ENCODE measurements at regions not wholly inside any gene's neighbourhood (a gene's known extent, or its start where the extent isn't known, plus 50 kb on each side); places are given as distances from the start of the nearest gene placed in this dataset.

DNA sequence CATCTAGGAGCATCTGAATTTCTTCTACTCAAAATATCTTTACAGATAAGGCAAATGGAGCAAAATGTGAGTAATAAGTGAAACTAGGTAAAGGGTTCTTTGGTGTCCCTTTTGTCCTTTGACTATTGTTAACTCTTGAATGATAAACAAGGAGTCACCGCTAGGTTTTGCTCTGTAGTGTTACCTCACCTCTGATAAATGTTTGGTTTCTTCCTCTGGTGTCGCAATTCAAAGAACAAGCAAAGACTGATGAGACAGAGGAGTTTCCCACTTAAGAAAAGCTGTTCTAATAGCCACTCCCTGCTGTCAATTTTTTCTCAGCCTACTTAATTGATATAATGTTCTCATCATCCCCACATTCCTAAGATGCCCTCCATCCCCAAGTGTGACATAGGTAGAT is 925.9 kb downstream of the IGSF11 start:
- H3K27ac ChIP-seq (ENCODE audit: low read length, poor library complexity, severe bottlenecking): no peak overlapping the region
- H3K9me3 ChIP-seq (ENCODE audit: control insufficient read depth, low read length): peaks cover 9% of the 10 kb centered on the region
- no peak for DNase-seq
- H2BK120ac ChIP-seq (ENCODE audit: low read depth, low read length): no peak overlapping the region
- H3K27me3 ChIP-seq (ENCODE audit: control insufficient read depth in 1 of 2, insufficient read depth in 1 of 2, low read length in 2 of 2): no peaks in the 10 kb centered on the region
- no peak overlapping the region for H3K18ac ChIP-seq (ENCODE audit: low read depth in 1 of 2, low read length in 2 of 2)
- H2AFZ ChIP-seq (ENCODE audit: low read depth, low read length): no peak overlapping the region
- no peak overlapping the region for H2AK5ac ChIP-seq (ENCODE audit: low read length, severe bottlenecking)
- H3K79me1 ChIP-seq (replicated peaks; ENCODE audit: low read length, poor library complexity, severe bottlenecking): no peaks in the 10 kb centered on the region
- H3K4ac ChIP-seq (ENCODE audit: low read depth in 1 of 2, low read length in 2 of 2): no peak overlapping the region
- H3K14ac ChIP-seq (ENCODE audit: low read length in 2 of 2): no peak overlapping the region
- H2BK15ac ChIP-seq (ENCODE audit: low read depth, poor library complexity, severe bottlenecking): no peak overlapping the region
- no peak overlapping the region for H3K4me2 ChIP-seq (ENCODE audit: low read length, poor library complexity, severe bottlenecking)
- H3K36me3 ChIP-seq (ENCODE audit: control insufficient read depth in 1 of 2, insufficient read depth in 2 of 2, low read depth in 1 of 2, low read length in 2 of 2): no peaks in the 10 kb centered on the region
- WGBS: 58% methylated on average over 2 of the region's 2 CpGs
- no peak overlapping the region for H4K8ac ChIP-seq (ENCODE audit: low read length)
- no peak overlapping the region for H2BK12ac ChIP-seq (ENCODE audit: low read length in 2 of 2)
- no peaks in the 10 kb centered on the region for H3K4me1 ChIP-seq (ENCODE audit: control insufficient read depth, insufficient read depth, low read depth, low read length)
- no peak overlapping the region for H4K91ac ChIP-seq (ENCODE audit: low read length)
- no peak overlapping the region for H3K9ac ChIP-seq (ENCODE audit: low read length)
- H2BK5ac ChIP-seq (ENCODE audit: low read depth, low read length, poor library complexity, severe bottlenecking): no peak overlapping the region
- no peak overlapping the region for H3K4me3 ChIP-seq (ENCODE audit: insufficient read depth in 1 of 2, low read depth in 1 of 2, low read length in 2 of 2)
- no peak overlapping the region for H3K23ac ChIP-seq (ENCODE audit: low read length in 2 of 2)

DNA sequence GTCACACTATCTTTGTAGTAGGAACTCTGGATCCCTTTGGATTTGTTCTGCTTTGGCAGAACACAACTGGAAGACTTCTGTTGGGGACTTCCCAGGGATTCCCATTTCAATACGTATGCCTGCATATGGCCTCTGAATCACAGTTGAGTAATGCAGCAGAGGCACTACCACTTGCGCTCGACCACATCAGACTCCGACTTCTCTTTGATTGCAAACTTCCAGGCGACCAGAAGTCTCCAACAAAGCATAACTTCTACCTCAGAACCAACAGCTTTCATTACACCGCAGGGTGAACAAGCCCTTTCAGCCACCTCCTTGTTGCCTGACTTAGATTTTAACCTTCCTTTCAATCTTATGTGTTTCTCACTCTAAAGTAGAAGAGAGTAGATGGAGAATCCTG is 924.4 kb downstream of the IGSF11 start:
- Histone ChIP-seq H4K8ac (ENCODE audit: low read length) (no peak overlapping the region), H3K9me3 (ENCODE audit: control insufficient read depth, low read length) (peaks cover 5% of the 10 kb centered on the region), H3K14ac (ENCODE audit: low read length in 2 of 2) (no peak overlapping the region)

DNA sequence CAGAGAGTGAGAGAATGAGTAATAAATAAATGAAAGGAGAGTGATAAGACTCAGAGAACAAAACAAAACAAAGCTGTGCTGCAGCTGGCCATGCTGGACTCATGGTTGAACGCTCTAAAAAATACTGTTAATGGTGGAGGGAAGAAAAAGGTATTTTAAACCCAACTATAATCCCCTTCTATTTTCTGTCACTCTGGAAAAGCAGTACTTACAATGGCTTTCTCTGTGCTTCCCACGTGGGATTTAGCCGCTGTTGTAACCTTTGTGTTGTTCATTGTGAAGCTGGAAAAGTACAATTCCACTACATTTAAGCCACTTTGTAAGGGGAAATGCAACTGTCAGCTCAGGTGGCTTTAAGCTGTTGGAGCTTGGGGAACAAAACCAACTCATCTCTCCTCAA is 917.7 kb downstream of the IGSF11 start:
- H2AFZ ChIP-seq (ENCODE audit: low read depth, low read length): no peak overlapping the region
- no peaks in the 10 kb centered on the region for H3K27me3 ChIP-seq (ENCODE audit: control insufficient read depth in 1 of 2, insufficient read depth in 1 of 2, low read length in 2 of 2)
- H3K79me1 ChIP-seq (replicated peaks; ENCODE audit: low read length, poor library complexity, severe bottlenecking): no peaks in the 10 kb centered on the region
- no peak overlapping the region for H2BK15ac ChIP-seq (ENCODE audit: low read depth, poor library complexity, severe bottlenecking)
- no peak overlapping the region for H2BK12ac ChIP-seq (ENCODE audit: low read length in 2 of 2)
- no peak overlapping the region for H3K14ac ChIP-seq (ENCODE audit: low read length in 2 of 2)
- DNase-seq: no peak
- 50% methylated on average over 2 of the region's 3 CpGs for WGBS
- H3K4me2 ChIP-seq (ENCODE audit: low read length, poor library complexity, severe bottlenecking): no peak overlapping the region
- no peak overlapping the region for H4K8ac ChIP-seq (ENCODE audit: low read length)
- peaks cover 5% of the 10 kb centered on the region for H3K9me3 ChIP-seq (ENCODE audit: control insufficient read depth, low read length)
- no peak overlapping the region for H3K9ac ChIP-seq (ENCODE audit: low read length)
- no peak overlapping the region for H3K4ac ChIP-seq (ENCODE audit: low read depth in 1 of 2, low read length in 2 of 2)
- no peaks in the 10 kb centered on the region for H3K4me1 ChIP-seq (ENCODE audit: control insufficient read depth, insufficient read depth, low read depth, low read length)
- no peak overlapping the region for H3K18ac ChIP-seq (ENCODE audit: low read depth in 1 of 2, low read length in 2 of 2)
- no peak overlapping the region for H2BK120ac ChIP-seq (ENCODE audit: low read depth, low read length)
- H3K27ac ChIP-seq (ENCODE audit: low read length, poor library complexity, severe bottlenecking): no peak overlapping the region
- no peaks in the 10 kb centered on the region for H3K36me3 ChIP-seq (ENCODE audit: control insufficient read depth in 1 of 2, insufficient read depth in 2 of 2, low read depth in 1 of 2, low read length in 2 of 2)
- H3K4me3 ChIP-seq (ENCODE audit: insufficient read depth in 1 of 2, low read depth in 1 of 2, low read length in 2 of 2): no peak overlapping the region
- H4K91ac ChIP-seq (ENCODE audit: low read length): no peak overlapping the region
- H2AK5ac ChIP-seq (ENCODE audit: low read length, severe bottlenecking): no peak overlapping the region
- H2BK5ac ChIP-seq (ENCODE audit: low read depth, low read length, poor library complexity, severe bottlenecking): no peak overlapping the region
- H3K23ac ChIP-seq (ENCODE audit: low read length in 2 of 2): no peak overlapping the region

More for the DNA sequence above, 924.4 kb downstream of the IGSF11 start:
- H2BK5ac ChIP-seq (ENCODE audit: low read depth, low read length, poor library complexity, severe bottlenecking): no peak overlapping the region
- H2BK12ac ChIP-seq (ENCODE audit: low read length in 2 of 2): no peak overlapping the region
- H3K4ac ChIP-seq (ENCODE audit: low read depth in 1 of 2, low read length in 2 of 2): no peak overlapping the region
- H3K9ac ChIP-seq (ENCODE audit: low read length): no peak overlapping the region
- H3K27me3 ChIP-seq (ENCODE audit: control insufficient read depth in 1 of 2, insufficient read depth in 1 of 2, low read length in 2 of 2): no peaks in the 10 kb centered on the region
- H2BK15ac ChIP-seq (ENCODE audit: low read depth, poor library complexity, severe bottlenecking): no peak overlapping the region
- H3K79me1 ChIP-seq (replicated peaks; ENCODE audit: low read length, poor library complexity, severe bottlenecking): no peaks in the 10 kb centered on the region
- no peak overlapping the region for H3K23ac ChIP-seq (ENCODE audit: low read length in 2 of 2)
- no peak overlapping the region for H2AFZ ChIP-seq (ENCODE audit: low read depth, low read length)
- no peak overlapping the region for H3K18ac ChIP-seq (ENCODE audit: low read depth in 1 of 2, low read length in 2 of 2)
- H2BK120ac ChIP-seq (ENCODE audit: low read depth, low read length): no peak overlapping the region
- no peaks in the 10 kb centered on the region for H3K4me1 ChIP-seq (ENCODE audit: control insufficient read depth, insufficient read depth, low read depth, low read length)
- 71% methylated on average over 5 of the region's 6 CpGs for WGBS
- H3K36me3 ChIP-seq (ENCODE audit: control insufficient read depth in 1 of 2, insufficient read depth in 2 of 2, low read depth in 1 of 2, low read length in 2 of 2): no peaks in the 10 kb centered on the region
- no peak overlapping the region for H2AK5ac ChIP-seq (ENCODE audit: low read length, severe bottlenecking)
- no peak overlapping the region for H3K4me2 ChIP-seq (ENCODE audit: low read length, poor library complexity, severe bottlenecking)
- H4K91ac ChIP-seq (ENCODE audit: low read length): no peak overlapping the region
- H3K27ac ChIP-seq (ENCODE audit: low read length, poor library complexity, severe bottlenecking): no peak overlapping the region
- no peak for DNase-seq
- H3K4me3 ChIP-seq (ENCODE audit: insufficient read depth in 1 of 2, low read depth in 1 of 2, low read length in 2 of 2): no peak overlapping the region

DNA sequence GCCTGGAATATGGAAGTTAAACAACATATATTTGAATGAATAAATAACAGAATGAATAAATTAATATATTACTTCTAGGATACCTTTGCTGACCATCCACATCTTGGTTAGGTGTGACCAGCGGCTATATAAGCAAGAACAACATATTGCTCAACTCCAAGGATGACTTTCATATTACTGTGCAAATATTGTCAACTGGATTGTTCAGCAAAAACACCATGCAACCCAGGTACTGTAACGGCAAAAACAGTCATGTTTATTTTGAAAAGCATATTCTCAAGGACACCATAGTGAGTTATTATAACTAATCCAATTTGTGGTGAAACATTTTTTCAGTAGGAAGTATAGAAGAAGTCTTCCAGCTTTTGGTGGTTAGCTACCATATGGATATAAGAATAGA is 907.9 kb downstream of the IGSF11 start:
- no peak overlapping the region for H2BK15ac ChIP-seq (ENCODE audit: low read depth, poor library complexity, severe bottlenecking)
- no peaks in the 10 kb centered on the region for H3K9me3 ChIP-seq (ENCODE audit: control insufficient read depth, low read length)
- no peak overlapping the region for H2BK120ac ChIP-seq (ENCODE audit: low read depth, low read length)
- no peak overlapping the region for H3K18ac ChIP-seq (ENCODE audit: low read depth in 1 of 2, low read length in 2 of 2)
- H4K91ac ChIP-seq (ENCODE audit: low read length): no peak overlapping the region
- H3K4me1 ChIP-seq (ENCODE audit: control insufficient read depth, insufficient read depth, low read depth, low read length): no peaks in the 10 kb centered on the region
- no peak overlapping the region for H3K14ac ChIP-seq (ENCODE audit: low read length in 2 of 2)
- DNase-seq: no peak
- no peak overlapping the region for H3K4me2 ChIP-seq (ENCODE audit: low read length, poor library complexity, severe bottlenecking)
- H3K27me3 ChIP-seq (ENCODE audit: control insufficient read depth in 1 of 2, insufficient read depth in 1 of 2, low read length in 2 of 2): no peaks in the 10 kb centered on the region
- H3K9ac ChIP-seq (ENCODE audit: low read length): no peak overlapping the region
- no peak overlapping the region for H3K27ac ChIP-seq (ENCODE audit: low read length, poor library complexity, severe bottlenecking)
- H4K8ac ChIP-seq (ENCODE audit: low read length): no peak overlapping the region
- no peak overlapping the region for H2BK5ac ChIP-seq (ENCODE audit: low read depth, low read length, poor library complexity, severe bottlenecking)
- no peak overlapping the region for H3K23ac ChIP-seq (ENCODE audit: low read length in 2 of 2)
- no peak overlapping the region for H2AK5ac ChIP-seq (ENCODE audit: low read length, severe bottlenecking)
- no peaks in the 10 kb centered on the region for H3K79me1 ChIP-seq (replicated peaks; ENCODE audit: low read length, poor library complexity, severe bottlenecking)
- H2AFZ ChIP-seq (ENCODE audit: low read depth, low read length): no peak overlapping the region
- H3K4me3 ChIP-seq (ENCODE audit: insufficient read depth in 1 of 2, low read depth in 1 of 2, low read length in 2 of 2): no peak overlapping the region
- H3K4ac ChIP-seq (ENCODE audit: low read depth in 1 of 2, low read length in 2 of 2): no peak overlapping the region
- no peak overlapping the region for H2BK12ac ChIP-seq (ENCODE audit: low read length in 2 of 2)
- H3K36me3 ChIP-seq (ENCODE audit: control insufficient read depth in 1 of 2, insufficient read depth in 2 of 2, low read depth in 1 of 2, low read length in 2 of 2): no peaks in the 10 kb centered on the region
- WGBS: 83% methylated on average over 1 of the region's 2 CpGs

Measured in mesenchymal stem cell (in vitro differentiated cells and primary cell).